Hematopoietic multipotent progenitor cell treated with erythropoietin and hydrocortisone succinate and interleukin-3 and kit ligand, for 8 days (in vitro differentiated cells): ENCODE measurements at regions not wholly inside any gene's neighbourhood (a gene's known extent, or its start where the extent isn't known, plus 50 kb on each side); places are given as distances from the start of the nearest gene placed in this dataset.

ENCODE experiments used
- DNase-seq: peaks from one replicate; pipeline ENCODE4 v3.0.0-alpha.2; 2015

DNA sequence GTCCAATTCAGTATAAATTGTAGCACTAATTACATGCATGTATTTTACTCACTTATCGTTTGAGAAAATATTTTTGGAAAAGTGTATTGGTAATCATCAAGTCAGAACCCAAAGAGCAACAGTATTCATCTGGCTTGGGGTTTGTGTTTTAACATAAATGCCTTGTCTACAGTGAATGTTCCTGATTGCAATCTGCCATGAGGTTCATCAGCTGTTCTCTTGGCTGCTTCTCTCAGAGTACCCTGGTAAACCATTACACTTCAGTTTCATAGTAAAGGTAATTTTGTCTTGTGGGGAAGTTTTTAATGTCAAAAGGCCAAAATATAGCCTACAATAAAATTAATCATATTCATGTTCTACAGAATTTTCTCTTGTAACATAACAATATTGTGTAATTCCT is 150.3 kb downstream of the IFI44 start:
- no peak for DNase-seq

DNA sequence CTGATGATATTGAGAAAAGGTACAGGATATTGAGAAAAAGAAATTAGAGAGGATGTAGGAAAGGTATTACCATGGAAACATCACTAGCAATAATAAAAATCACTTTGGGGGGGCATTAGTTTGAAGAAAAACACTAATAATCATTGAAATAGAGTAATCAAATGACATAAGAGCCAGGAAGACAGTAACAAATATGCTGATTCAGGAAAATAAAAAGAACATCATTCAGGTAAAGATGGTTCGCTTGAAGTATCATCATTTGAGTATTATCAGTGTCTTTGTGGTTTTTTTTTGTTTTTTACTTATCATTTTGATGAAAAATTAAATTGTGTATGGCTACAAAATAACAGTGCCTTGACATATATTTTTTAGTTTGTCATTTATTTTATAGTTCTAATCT is 164.5 kb downstream of the IFI44 start:
- no peak for DNase-seq

DNA sequence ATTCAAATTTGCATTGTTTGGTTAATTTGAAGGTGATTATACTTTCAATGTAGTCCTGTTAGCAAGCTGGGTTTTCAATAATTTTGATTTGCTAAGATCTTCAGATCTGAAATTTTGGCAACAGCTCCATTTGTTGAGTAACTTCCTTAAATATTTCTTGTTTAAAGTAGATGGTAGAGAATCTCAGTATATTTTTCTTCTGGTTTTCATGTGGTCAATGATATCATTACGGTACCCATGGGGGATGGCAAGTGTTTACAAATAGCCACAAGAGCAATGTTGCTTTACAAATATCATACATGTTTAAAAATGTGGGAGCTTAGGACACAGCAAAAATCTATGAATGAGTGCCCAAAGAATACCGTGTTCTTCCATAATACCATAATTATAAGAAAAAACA is 175.9 kb downstream of the IFI44 start:
- no peak for DNase-seq

DNA sequence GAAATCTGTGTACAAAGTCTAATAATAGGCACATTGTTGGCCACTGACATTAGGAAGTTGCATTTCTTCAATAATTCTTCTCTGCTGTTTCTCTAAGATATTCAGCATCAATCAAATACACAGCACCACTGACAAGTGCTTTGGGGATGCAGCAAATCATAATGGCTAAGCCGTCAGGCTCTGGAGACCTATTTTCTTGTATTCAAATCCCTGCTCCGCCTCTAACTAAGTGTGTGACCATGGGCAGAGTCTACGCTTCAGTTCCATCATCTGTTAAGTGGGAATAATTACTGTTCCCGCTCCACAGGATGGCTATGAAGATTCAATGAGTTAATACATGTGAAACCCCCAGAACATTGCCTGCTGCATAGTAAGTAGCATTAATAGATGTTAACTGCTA is 176.9 kb downstream of the ADGRL4 start:
- DNase-seq = no peak

DNA sequence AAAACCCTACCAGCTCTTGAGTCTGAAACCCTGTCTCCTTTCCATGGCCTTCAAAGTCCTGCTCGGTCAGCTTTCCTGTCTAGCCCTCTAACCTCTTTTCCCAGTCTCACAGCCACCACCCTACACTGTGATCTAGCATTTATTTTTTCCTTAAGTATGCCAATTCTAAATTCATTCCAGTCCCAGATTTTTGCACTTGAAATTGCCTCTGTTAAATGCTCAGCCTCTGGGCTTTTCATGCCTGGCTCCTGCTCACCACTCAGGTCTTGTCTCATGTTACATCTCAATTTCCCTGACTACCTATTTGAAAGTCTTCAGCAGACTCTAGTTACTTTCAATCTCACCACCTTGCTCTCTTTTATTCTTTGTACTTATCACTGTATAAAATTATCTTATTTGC is 176.2 kb downstream of the ADGRL4 start:
- no peak for DNase-seq

DNA sequence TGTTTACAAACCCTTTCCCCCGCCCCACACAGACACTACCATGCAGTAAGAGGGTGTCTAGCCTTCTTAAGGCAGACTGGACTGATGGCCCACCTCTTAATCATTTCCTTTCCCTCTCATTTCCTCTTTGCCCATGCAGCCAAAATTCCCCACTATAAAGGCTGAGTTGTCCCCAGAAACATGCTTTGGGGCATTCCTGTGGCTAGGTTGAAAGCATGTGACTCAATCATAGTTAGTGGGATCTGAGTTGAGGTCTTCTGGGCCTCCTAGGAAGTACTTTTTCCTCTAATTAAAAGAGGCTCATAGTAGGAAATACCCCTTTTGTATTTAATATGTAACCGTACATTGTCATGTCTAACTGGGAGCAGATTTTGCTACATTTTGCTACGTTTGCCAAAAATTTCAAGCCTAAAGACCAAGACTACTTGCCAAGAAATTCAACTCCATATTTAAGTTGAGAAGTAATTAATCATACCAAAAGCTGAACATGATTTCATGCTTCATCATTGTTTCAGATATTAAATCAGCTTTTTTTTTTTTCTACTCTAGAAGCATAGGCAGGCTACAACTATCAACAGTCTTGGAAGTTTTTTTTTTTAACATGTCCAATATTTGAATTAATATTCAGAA is 174.7 kb downstream of the ADGRL4 start:
- no peak for DNase-seq

DNA sequence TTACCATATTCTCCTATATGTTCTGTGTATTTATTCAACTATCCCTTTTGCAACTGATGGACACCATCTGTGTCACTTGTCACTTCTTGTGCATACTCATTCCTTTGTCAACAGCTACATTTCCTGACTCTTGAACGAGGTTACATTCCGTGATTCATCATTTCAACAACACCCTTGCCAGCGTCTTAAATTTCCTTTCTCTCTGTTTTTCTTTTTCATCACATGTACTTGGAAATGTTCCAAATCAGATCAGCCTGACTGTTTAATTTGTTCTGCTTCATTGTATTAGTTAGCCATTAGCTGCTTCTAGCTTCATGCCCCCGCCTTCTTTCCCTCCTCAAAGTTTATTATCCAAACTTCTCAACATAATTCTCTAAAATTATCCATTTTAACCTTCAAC is 173.0 kb downstream of the ADGRL4 start:
- DNase-seq = no peak

DNA sequence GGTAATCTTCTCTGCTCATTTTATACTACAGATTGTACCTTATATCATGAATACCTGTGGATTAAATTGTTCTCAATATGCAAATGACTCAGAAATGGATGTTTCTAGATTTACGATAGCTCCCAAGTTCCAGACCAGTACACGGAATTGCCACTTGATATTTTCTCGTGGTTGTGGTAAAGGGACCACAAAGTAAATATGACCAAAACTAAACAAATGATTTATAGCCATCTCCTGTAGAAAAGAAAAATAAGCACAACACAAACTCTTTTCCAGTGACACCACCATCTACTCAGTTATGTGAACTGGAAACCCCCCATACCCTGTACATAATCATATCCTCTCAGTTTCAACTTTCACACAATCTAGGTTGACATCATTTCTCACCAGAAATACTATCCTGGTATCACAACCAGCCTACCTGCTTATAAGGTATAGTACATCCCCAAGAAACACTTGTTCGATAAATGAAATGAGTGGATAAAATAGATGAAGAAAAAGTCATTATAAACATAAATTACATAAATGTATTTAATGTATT is 172.3 kb downstream of the ADGRL4 start:
- DNase-seq = no peak

DNA sequence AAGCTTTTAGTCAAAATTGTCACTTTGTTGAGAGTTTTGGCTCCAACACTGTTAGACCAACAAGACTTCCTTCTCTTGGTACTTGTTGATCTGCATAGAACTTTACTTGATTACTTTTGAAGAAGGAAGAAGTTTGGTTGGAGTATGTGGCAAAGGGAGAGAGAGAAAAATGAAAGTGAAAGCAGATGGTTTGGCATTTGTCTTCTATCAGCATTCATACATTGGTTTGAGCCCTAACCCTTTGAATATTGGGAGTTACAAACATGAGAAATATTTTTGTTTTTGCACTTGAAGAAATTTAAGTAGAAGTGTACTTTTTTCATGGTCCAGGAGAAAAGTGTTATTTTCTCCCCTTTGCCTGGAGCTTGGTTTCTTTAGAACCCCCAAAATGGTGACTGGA is 169.8 kb downstream of the ADGRL4 start:
- DNase-seq = no peak

DNA sequence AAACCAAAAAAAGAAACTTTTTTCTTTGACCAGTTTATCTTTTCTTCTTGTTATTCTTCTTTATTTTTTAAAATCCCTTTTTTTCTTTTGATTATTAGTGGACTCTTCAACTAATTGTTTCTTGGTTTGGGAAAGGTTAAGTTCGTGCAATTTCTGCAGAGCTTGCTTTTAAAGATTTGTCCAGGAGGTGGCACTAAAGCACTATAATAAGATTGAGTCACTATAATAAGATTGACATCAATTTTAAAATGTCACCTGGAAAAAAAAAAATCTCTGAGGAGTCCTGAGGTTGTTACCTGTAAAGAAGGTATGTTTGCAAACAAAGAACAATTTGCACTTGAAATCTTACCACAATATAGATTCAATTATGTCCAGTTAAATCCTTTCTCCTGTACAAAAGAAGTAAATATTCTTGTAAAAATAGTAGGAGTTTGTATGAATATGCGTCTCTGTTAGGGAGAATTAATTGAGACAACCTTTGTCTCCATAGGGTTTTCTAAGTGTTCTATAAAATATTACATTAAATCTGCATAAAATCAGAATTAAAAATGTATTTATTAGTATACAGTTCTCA is 166.7 kb downstream of the ADGRL4 start:
- peak; percentile 22 for DNase-seq
